ENCODE measurements at regions not wholly inside any gene's neighbourhood (a gene's known extent, or its start where the extent isn't known, plus 50 kb on each side); places are given as distances from the start of the nearest gene placed in this dataset.

DNA sequence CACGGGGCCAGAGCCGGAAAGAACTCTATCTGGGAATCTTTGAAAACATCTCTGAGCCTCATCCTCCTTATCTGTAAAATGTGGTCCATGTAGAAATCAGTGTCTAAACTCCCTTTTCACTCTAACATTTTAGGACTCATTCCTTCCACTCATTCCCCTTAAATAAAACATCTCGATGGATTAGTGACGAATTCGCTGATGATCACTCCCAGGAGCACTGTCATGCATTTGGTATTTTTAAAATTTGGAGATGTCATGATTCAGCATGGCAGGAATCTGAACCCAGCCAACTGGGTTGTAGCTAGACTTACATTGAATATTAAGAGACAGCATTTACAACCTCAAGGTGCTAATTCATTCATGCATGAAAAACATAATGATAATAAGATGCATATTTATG is 88.1 kb downstream of the SPANXN3 start:
- no peak for TF ChIP-seq EZH2phosphoT487 (IDR thresholded peaks at IDR 0.05; ENCODE audit: borderline replicate concordance, low read length)
- H3K4me3 ChIP-seq (ENCODE audit: low read length): no peak overlapping the region
- no peak overlapping the region for H3K27ac ChIP-seq (ENCODE audit: low read depth, low read length)
- H3K9me2 ChIP-seq (replicated peaks; ENCODE audit: control insufficient read depth, low read length): no peaks in the 10 kb centered on the region
- H3K4me2 ChIP-seq (ENCODE audit: low read length): no peak overlapping the region
- no peaks in the 10 kb centered on the region for H3K4me1 ChIP-seq (ENCODE audit: control insufficient read depth, low read length)
- H3K9me3 ChIP-seq (ENCODE audit: control insufficient read depth, insufficient read depth, low read length): no peaks in the 10 kb centered on the region
- H3F3A ChIP-seq (ENCODE audit: control insufficient read depth, insufficient read depth): no peaks in the 10 kb centered on the region
- no peaks in the 10 kb centered on the region for H4K20me1 ChIP-seq (ENCODE audit: control insufficient read depth, insufficient read depth, low read depth, low read length)
- no peaks in the 10 kb centered on the region for H3K27me3 ChIP-seq (ENCODE audit: control insufficient read depth, low read length)
- no peaks in the 10 kb centered on the region for H3K36me3 ChIP-seq (ENCODE audit: control insufficient read depth, low read length)
- no peaks in the 10 kb centered on the region for H3K79me2 ChIP-seq (ENCODE audit: control insufficient read depth, low read length)

DNA sequence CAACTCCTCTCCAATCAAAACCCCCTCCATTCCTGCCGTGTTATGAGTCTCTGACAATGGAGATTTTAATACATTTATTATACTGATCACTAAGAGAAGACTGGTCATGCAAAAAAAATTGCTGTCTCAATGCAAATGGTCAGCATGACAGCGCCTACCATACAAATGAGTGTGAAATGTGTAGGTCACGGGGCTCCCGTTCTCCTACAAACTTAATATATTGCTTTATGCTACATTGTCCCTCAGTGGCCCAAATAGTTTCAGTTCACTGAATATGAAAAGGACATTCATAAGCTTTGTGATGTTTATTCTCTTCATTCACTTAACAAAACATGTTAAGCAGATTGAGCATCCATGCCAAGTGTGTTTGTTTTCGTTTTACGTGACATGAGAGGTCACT is 116.1 kb downstream of the SPANXN3 start:
- Histone ChIP-seq H3K4me2 (ENCODE audit: low read length) (no peak overlapping the region), H4K20me1 (ENCODE audit: control insufficient read depth, insufficient read depth, low read depth, low read length) (no peaks in the 10 kb centered on the region), H3K4me1 (ENCODE audit: control insufficient read depth, low read length) (no peaks in the 10 kb centered on the region), H3K9me2 (replicated peaks; ENCODE audit: control insufficient read depth, low read length) (no peaks in the 10 kb centered on the region), H3K79me2 (ENCODE audit: control insufficient read depth, low read length) (no peaks in the 10 kb centered on the region), H3F3A (ENCODE audit: control insufficient read depth, insufficient read depth) (no peaks in the 10 kb centered on the region), H3K9me3 (ENCODE audit: control insufficient read depth, insufficient read depth, low read length) (no peaks in the 10 kb centered on the region), H3K36me3 (ENCODE audit: control insufficient read depth, low read length) (no peaks in the 10 kb centered on the region), H3K27me3 (ENCODE audit: control insufficient read depth, low read length) (no peaks in the 10 kb centered on the region), H3K27ac (ENCODE audit: low read depth, low read length) (no peak overlapping the region), H3K4me3 (ENCODE audit: low read length) (no peak overlapping the region)
- TF ChIP-seq EZH2phosphoT487 (IDR thresholded peaks at IDR 0.05; ENCODE audit: borderline replicate concordance, low read length) (no peak), CTCF (IDR thresholded peaks at IDR 0.05; ENCODE audit: low read depth, low read length, poor library complexity, severe bottlenecking) (no peak)

DNA sequence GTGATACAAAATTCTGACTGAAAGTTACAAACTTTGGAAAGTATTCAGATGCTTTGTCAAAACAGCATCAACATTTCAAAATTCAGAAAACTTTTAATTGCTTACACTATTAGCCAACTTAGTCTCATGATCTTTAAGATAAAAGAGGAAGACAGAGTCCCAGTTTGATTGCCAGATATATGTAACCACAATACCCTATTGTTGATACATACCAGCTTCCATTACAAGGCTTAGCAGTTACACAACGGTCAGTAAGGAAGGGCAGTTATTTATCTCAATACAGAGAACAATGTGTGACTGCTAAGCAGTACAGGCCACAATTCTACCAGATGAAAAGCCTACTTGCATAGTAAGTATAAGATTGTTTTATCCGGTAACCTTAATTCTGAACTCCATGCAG is 138.4 kb downstream of the SPANXN3 start:
- Histone ChIP-seq H3K4me1 (ENCODE audit: control insufficient read depth, low read length) (no peaks in the 10 kb centered on the region), H3K79me2 (ENCODE audit: control insufficient read depth, low read length) (no peaks in the 10 kb centered on the region), H4K20me1 (ENCODE audit: control insufficient read depth, insufficient read depth, low read depth, low read length) (no peaks in the 10 kb centered on the region), H3K27ac (ENCODE audit: low read depth, low read length) (no peak overlapping the region), H3K4me2 (ENCODE audit: low read length) (no peak overlapping the region), H3K4me3 (ENCODE audit: low read length) (no peak overlapping the region), H3K36me3 (ENCODE audit: control insufficient read depth, low read length) (no peaks in the 10 kb centered on the region), H3K27me3 (ENCODE audit: control insufficient read depth, low read length) (no peaks in the 10 kb centered on the region), H3F3A (ENCODE audit: control insufficient read depth, insufficient read depth) (no peaks in the 10 kb centered on the region), H3K9me3 (ENCODE audit: control insufficient read depth, insufficient read depth, low read length) (no peaks in the 10 kb centered on the region), H3K9me2 (replicated peaks; ENCODE audit: control insufficient read depth, low read length) (no peaks in the 10 kb centered on the region)
- TF ChIP-seq EZH2phosphoT487 (IDR thresholded peaks at IDR 0.05; ENCODE audit: borderline replicate concordance, low read length): no peak
- no peak for TF ChIP-seq CTCF (IDR thresholded peaks at IDR 0.05; ENCODE audit: low read depth, low read length, poor library complexity, severe bottlenecking)

- H3K27ac ChIP-seq (ENCODE audit: low read depth, low read length): no peak overlapping the region
- no peaks in the 10 kb centered on the region for H3F3A ChIP-seq (ENCODE audit: control insufficient read depth, insufficient read depth)
- no peaks in the 10 kb centered on the region for H3K4me1 ChIP-seq (ENCODE audit: control insufficient read depth, low read length)
- TF ChIP-seq CTCF (IDR thresholded peaks at IDR 0.05; ENCODE audit: low read depth, low read length, poor library complexity, severe bottlenecking): no peak
- no peak for TF ChIP-seq EZH2phosphoT487 (IDR thresholded peaks at IDR 0.05; ENCODE audit: borderline replicate concordance, low read length)
- no peaks in the 10 kb centered on the region for H3K79me2 ChIP-seq (ENCODE audit: control insufficient read depth, low read length)
- no peaks in the 10 kb centered on the region for H3K36me3 ChIP-seq (ENCODE audit: control insufficient read depth, low read length)
- H3K4me2 ChIP-seq (ENCODE audit: low read length): no peak overlapping the region
- no peak overlapping the region for H3K4me3 ChIP-seq (ENCODE audit: low read length)
- H4K20me1 ChIP-seq (ENCODE audit: control insufficient read depth, insufficient read depth, low read depth, low read length): no peaks in the 10 kb centered on the region
- no peaks in the 10 kb centered on the region for H3K9me2 ChIP-seq (replicated peaks; ENCODE audit: control insufficient read depth, low read length)
- H3K27me3 ChIP-seq (ENCODE audit: control insufficient read depth, low read length): no peaks in the 10 kb centered on the region
- no peaks in the 10 kb centered on the region for H3K9me3 ChIP-seq (ENCODE audit: control insufficient read depth, insufficient read depth, low read length)
Observed at GRCh38 chrX:143363419-143363818, 153.9 kb downstream of the SPANXN3 start.

Data from DOHH2 (cell line).